ENCODE measurements at regions not wholly inside any gene's neighbourhood (a gene's known extent, or its start where the extent isn't known, plus 50 kb on each side); places are given as distances from the start of the nearest gene placed in this dataset.

- TF ChIP-seq POLR2A (IDR thresholded peaks at IDR 0.05) (no peak), CTCF (IDR thresholded peaks at IDR 0.05) (no peak)
Measured at GRCh38 chr6:156645097-156645496, 132.1 kb upstream of the ARID1B start.

Data from suprapubic skin (tissue), 3 donors.